ENCODE measurements at regions not wholly inside any gene's neighbourhood (a gene's known extent, or its start where the extent isn't known, plus 50 kb on each side); places are given as distances from the start of the nearest gene placed in this dataset.

DNA sequence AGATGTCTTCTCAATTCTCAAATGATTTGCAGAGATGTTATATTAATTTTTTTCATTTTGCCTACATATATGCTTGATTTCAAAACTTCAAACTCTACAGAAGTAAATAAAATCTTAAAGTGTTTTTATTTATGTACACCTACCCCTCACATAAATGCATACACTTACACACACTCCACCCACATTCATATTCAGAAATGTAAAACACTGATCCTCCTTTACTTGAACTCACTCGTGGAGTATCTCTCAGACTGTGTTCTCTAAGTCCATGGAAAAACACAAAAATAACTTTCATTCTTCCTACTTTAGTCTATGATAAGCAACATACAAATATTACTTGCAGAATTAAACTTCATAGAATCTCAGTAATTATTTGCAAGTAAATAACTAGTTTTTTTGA is 209.1 kb upstream of the RBMS1 start:
- no peak for TF ChIP-seq USF1 (IDR thresholded peaks at IDR 0.05)
- no peak for TF ChIP-seq EGR1 (IDR thresholded peaks at IDR 0.05)
- TF ChIP-seq, protein P1, sequence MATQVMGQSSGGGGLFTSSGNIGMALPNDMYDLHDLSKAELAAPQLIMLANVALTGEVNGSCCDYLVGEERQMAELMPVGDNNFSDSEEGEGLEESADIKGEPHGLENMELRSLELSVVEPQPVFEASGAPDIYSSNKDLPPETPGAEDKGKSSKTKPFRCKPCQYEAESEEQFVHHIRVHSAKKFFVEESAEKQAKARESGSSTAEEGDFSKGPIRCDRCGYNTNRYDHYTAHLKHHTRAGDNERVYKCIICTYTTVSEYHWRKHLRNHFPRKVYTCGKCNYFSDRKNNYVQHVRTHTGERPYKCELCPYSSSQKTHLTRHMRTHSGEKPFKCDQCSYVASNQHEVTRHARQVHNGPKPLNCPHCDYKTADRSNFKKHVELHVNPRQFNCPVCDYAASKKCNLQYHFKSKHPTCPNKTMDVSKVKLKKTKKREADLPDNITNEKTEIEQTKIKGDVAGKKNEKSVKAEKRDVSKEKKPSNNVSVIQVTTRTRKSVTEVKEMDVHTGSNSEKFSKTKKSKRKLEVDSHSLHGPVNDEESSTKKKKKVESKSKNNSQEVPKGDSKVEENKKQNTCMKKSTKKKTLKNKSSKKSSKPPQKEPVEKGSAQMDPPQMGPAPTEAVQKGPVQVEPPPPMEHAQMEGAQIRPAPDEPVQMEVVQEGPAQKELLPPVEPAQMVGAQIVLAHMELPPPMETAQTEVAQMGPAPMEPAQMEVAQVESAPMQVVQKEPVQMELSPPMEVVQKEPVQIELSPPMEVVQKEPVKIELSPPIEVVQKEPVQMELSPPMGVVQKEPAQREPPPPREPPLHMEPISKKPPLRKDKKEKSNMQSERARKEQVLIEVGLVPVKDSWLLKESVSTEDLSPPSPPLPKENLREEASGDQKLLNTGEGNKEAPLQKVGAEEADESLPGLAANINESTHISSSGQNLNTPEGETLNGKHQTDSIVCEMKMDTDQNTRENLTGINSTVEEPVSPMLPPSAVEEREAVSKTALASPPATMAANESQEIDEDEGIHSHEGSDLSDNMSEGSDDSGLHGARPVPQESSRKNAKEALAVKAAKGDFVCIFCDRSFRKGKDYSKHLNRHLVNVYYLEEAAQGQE (IDR thresholded peaks at IDR 0.05; ENCODE audit: low read depth), result no peak
- no peak for TF ChIP-seq EP300 (IDR thresholded peaks at IDR 0.05; ENCODE audit: borderline replicate concordance)
- TF ChIP-seq CREB1 (IDR thresholded peaks at IDR 0.05; ENCODE audit: low read depth), result no peak
- no peak for TF ChIP-seq CEBPB (IDR thresholded peaks at IDR 0.05)

Data from Ishikawa (cell line).